Retinal pigment epithelial cell (primary cell): ENCODE measurements at regions not wholly inside any gene's neighbourhood (a gene's known extent, or its start where the extent isn't known, plus 50 kb on each side); places are given as distances from the start of the nearest gene placed in this dataset.

Experiments used
- DNase-seq: peaks from one replicate; pipeline ENCODE4 v3.0.0-alpha.2; 2010; ENCODE audit warnings: low read depth
- H3K4me3 ChIP-seq: 2 replicates; pipeline ENCODE4 v1.5.1; 2011; ENCODE audit warnings: mild to moderate bottlenecking, low read length, control low read depth, moderate library complexity
- TF ChIP-seq, protein P1 (sequence below): conservative IDR thresholded peaks from 2 replicates; pipeline ENCODE4 v1.5.1; 2011; ENCODE audit warnings: low read depth, low read length, control low read depth, inconsistent platforms

GRCh38 chr2:185891403-185891802, 152.8 kb downstream of the FSIP2 start:
- no peak for DNase-seq
- no peak overlapping the region for H3K4me3 ChIP-seq

GRCh38 chr2:185891804-185892411, 153.3 kb downstream of the FSIP2 start:
- H3K4me3 ChIP-seq: no peak overlapping the region
- DNase-seq: no peak
- TF ChIP-seq, protein P1, sequence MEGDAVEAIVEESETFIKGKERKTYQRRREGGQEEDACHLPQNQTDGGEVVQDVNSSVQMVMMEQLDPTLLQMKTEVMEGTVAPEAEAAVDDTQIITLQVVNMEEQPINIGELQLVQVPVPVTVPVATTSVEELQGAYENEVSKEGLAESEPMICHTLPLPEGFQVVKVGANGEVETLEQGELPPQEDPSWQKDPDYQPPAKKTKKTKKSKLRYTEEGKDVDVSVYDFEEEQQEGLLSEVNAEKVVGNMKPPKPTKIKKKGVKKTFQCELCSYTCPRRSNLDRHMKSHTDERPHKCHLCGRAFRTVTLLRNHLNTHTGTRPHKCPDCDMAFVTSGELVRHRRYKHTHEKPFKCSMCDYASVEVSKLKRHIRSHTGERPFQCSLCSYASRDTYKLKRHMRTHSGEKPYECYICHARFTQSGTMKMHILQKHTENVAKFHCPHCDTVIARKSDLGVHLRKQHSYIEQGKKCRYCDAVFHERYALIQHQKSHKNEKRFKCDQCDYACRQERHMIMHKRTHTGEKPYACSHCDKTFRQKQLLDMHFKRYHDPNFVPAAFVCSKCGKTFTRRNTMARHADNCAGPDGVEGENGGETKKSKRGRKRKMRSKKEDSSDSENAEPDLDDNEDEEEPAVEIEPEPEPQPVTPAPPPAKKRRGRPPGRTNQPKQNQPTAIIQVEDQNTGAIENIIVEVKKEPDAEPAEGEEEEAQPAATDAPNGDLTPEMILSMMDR: no peak

More at GRCh38 chr2:185891403-185891802, 152.8 kb downstream of the FSIP2 start:
- TF ChIP-seq, protein P1: no peak

- TF ChIP-seq, protein P1: no peak
- DNase-seq: no peak
- no peak overlapping the region for H3K4me3 ChIP-seq
Observed at GRCh38 chr2:185892484-185892883, 153.9 kb downstream of the FSIP2 start.

GRCh38 chr2:185894223-185894622, 155.6 kb downstream of the FSIP2 start:
- DNase-seq: no peak
- TF ChIP-seq, protein P1: no peak
- no peak overlapping the region for H3K4me3 ChIP-seq

- TF ChIP-seq, protein P1: no peak
- no peak for DNase-seq
- H3K4me3 ChIP-seq: no peak overlapping the region
Observed at GRCh38 chr2:185895828-185896693, 157.5 kb downstream of the FSIP2 start.

DNA sequence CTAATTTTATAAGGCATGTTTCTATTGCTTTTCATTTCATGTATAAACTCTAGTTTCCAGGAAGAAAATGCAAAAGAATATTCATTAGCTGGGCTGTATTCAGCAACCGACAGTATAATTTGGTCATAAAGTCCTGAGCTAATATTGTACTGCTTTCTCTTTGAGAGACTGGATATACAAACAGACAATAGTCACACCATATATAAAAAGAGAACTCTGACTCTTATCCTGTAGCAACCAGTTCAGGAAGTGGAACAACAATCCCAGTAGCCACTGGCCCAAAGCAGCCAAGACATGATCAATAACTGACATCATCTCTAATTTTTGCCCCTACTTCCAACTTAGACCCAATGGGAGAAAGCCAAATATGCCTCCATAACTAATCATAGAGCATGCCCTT, 160.8 kb downstream of the FSIP2 start:
- H3K4me3 ChIP-seq: no peak overlapping the region
- TF ChIP-seq, protein P1: no peak
- DNase-seq: no peak
